Thyroid gland (tissue), 4 donors: ENCODE measurements at regions not wholly inside any gene's neighbourhood (a gene's known extent, or its start where the extent isn't known, plus 50 kb on each side); places are given as distances from the start of the nearest gene placed in this dataset.

Source experiments
- CTCF ChIP-seq, 6 experiments: fragments of 200-600 bp in 3 of 6; fragments of 450-650 bp in 3 of 6; sonication (generic) in 3 of 6; IDR thresholded peaks; one replicate each; pipeline ENCODE4 v1.5.1; 2016 to 2019; ENCODE audit warnings: antibody characterized with exemption in 6 of 6, mild to moderate bottlenecking in 2 of 6, inconsistent platforms in 1 of 6, moderate library complexity in 1 of 6
- POLR2A ChIP-seq, 2 donors: fragments of 450-650 bp; IDR thresholded peaks; one replicate each; pipeline ENCODE4 v1.6.1; 2017; ENCODE audit warnings: antibody characterized with exemption in 2 of 2, mild to moderate bottlenecking in 2 of 2, moderate library complexity in 1 of 2

DNA sequence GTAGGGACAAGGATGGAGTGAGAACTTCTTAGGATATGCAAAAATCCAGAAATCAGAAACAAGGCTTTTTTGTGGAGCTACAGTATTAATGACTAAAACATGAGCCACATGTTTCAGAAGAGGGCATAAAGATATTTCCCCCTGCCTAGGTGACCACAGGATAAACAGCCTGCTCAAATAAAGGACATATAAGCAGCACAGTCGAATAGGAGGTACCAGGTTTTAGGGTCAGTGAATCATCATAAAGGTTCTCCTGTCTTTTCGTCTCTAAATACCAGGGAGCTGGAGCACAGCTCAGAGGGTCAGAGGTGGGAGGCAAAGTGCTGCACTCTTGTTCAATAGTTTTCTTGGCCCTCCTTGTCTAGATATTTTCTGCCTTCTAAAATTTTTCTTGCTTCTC, 211.9 kb upstream of the HS3ST1 start:
- TF ChIP-seq CTCF (IDR thresholded peaks at IDR 0.05) = no peak
- no peak for TF ChIP-seq POLR2A (IDR thresholded peaks at IDR 0.05)
